SK-N-SH (cell line): ENCODE measurements at regions not wholly inside any gene's neighbourhood (a gene's known extent, or its start where the extent isn't known, plus 50 kb on each side); places are given as distances from the start of the nearest gene placed in this dataset.

Experiments used
- CTCF ChIA-PET: fragments of 300-600, 350-600 bp; formaldehyde crosslinking; extraction: SDS; loops from one replicate; lab custom pipeline; 2021; lab: Yijun Ruan, JAX
- POLR2A ChIA-PET: fragments of 350-600 bp; sonication (Branson Sonifier 250); formaldehyde crosslinking; extraction: SDS; loops from one replicate; lab custom pipeline; 2020; ENCODE audit warnings: antibody characterized with exemption, inconsistent platforms; lab: Yijun Ruan, JAX
- DNase-seq: peaks from one replicate; pipeline ENCODE4 v3.0.0; 2012
- H2AFZ ChIP-seq: fragments of 200-600 bp; sonication (generic); 2 replicates; pipeline ENCODE4 v1.8.1; 2016; ENCODE audit warnings: antibody characterized with exemption, mild to moderate bottlenecking, low read depth
- H3F3A ChIP-seq: fragments of 200-600 bp; sonication (generic); replicated peaks from 2 replicates; pipeline ENCODE3; 2016; ENCODE audit warnings: antibody characterized with exemption, mild to moderate bottlenecking; ENCODE audit not compliant: insufficient read depth
- H3K27ac ChIP-seq, 2 experiments: fragments of 200-500 bp in 1 of 2; fragments of 200-600 bp in 1 of 2; sonication (Bioruptor generic) in 1 of 2; sonication (generic), shearing (Covaris generic) in 1 of 2; 2 replicates each; pipeline versions ENCODE4 v1.5.1 to v1.6.1; 2014 to 2016; ENCODE audit warnings: low read depth in 2 of 2, inconsistent platforms in 1 of 2, low read length in 1 of 2, mild to moderate bottlenecking in 1 of 2, mixed read lengths in 1 of 2
- H3K27me3 ChIP-seq: fragments of 200-600 bp; sonication (generic), shearing (Covaris generic); 2 replicates; pipeline ENCODE4 v1.6.1; 2016; ENCODE audit warnings: mixed run types; ENCODE audit not compliant: insufficient read depth
- H3K36me3 ChIP-seq, 2 experiments: fragments of 200-500 bp in 1 of 2; fragments of 200-600 bp in 1 of 2; sonication (Bioruptor generic) in 1 of 2; sonication (generic) in 1 of 2; replicated peaks in 1 of 2; 2 replicates each; pipeline versions ENCODE3 to v1.5.1; 2014 to 2016; ENCODE audit warnings: low read length in 1 of 2, mild to moderate bottlenecking in 1 of 2; ENCODE audit not compliant: insufficient read depth in 2 of 2, control insufficient read depth in 1 of 2
- H3K4me1 ChIP-seq, 2 experiments: fragments of 200-500 bp in 1 of 2; fragments of 200-600 bp in 1 of 2; sonication (Bioruptor generic) in 1 of 2; sonication (generic), shearing (Covaris generic) in 1 of 2; 2 replicates each; pipeline versions ENCODE4 v1.5.1 to v1.6.1; 2014 to 2016; ENCODE audit warnings: low read depth in 1 of 2, low read length in 1 of 2, mixed run types in 1 of 2; ENCODE audit not compliant: insufficient read depth in 2 of 2, control insufficient read depth in 1 of 2
- H3K4me2 ChIP-seq: fragments of 200-600 bp; sonication (generic), shearing (Covaris generic); 2 replicates; pipeline ENCODE4 v1.6.1; 2017; ENCODE audit warnings: mixed run types
- H3K4me3 ChIP-seq, 2 experiments: fragments of 200-500 bp in 1 of 2; fragments of 200-600 bp in 1 of 2; sonication (Bioruptor generic) in 1 of 2; sonication (generic), shearing (Covaris generic) in 1 of 2; 2 replicates each; pipeline versions ENCODE4 v1.5.1 to v1.8.1; 2014 to 2016; ENCODE audit warnings: low read depth in 2 of 2, inconsistent platforms in 1 of 2, low read length in 1 of 2, mild to moderate bottlenecking in 1 of 2, mixed read lengths in 1 of 2, moderate library complexity in 1 of 2
- H3K79me2 ChIP-seq: fragments of 200-600 bp; sonication (generic); 2 replicates; pipeline ENCODE4 v1.8.1; 2017; ENCODE audit warnings: mild to moderate bottlenecking; ENCODE audit not compliant: insufficient read depth
- H3K9ac ChIP-seq: fragments of 200-600 bp; sonication (generic); 2 replicates; pipeline ENCODE4 v1.6.1; 2017; ENCODE audit warnings: mixed run types
- H3K9me2 ChIP-seq: fragments of 200-600 bp; sonication (generic); 2 replicates; pipeline ENCODE4 v1.6.1; 2017; ENCODE audit warnings: mixed run types
- H3K9me3 ChIP-seq: fragments of 200-600 bp; sonication (generic); 2 replicates; pipeline ENCODE4 v1.6.1; 2017; ENCODE audit warnings: mixed run types, mild to moderate bottlenecking, moderate library complexity
- H4K20me1 ChIP-seq: fragments of 200-600 bp; sonication (generic); 2 replicates; pipeline ENCODE4 v1.6.1; 2017; ENCODE audit warnings: mild to moderate bottlenecking, mixed run types; ENCODE audit not compliant: insufficient read depth
- EP300 ChIP-seq, 2 experiments: IDR thresholded peaks; 2 replicates each; pipeline versions ENCODE4 v1.4.0 to v1.6.1; 2012; ENCODE audit warnings: borderline replicate concordance in 1 of 2, low read depth in 1 of 2, low read length in 1 of 2
- FOSL2 ChIP-seq: IDR thresholded peaks from 2 replicates; pipeline ENCODE4 v1.4.0; 2012; ENCODE audit warnings: low read depth, mild to moderate bottlenecking, moderate library complexity, borderline replicate concordance
- GATA2 ChIP-seq: sonication (generic); formaldehyde crosslinking; IDR thresholded peaks from 2 replicates; pipeline ENCODE4 v1.5.0; 2020; ENCODE audit warnings: mild to moderate bottlenecking, missing genetic modification reagents
- MEF2A ChIP-seq: IDR thresholded peaks from 2 replicates; pipeline ENCODE4 v1.4.0; 2012; ENCODE audit warnings: low read depth, borderline replicate concordance
- MXI1 ChIP-seq: IDR thresholded peaks from 2 replicates; pipeline ENCODE4 v1.6.1; 2012; ENCODE audit warnings: mild to moderate bottlenecking, low read depth, low read length, improper control_type of control experiment
- NFIC ChIP-seq: IDR thresholded peaks from 2 replicates; pipeline ENCODE4 v1.4.0; 2012; ENCODE audit warnings: borderline replicate concordance
- RAD21 ChIP-seq: IDR thresholded peaks from 2 replicates; pipeline ENCODE4 v1.6.1; 2012; ENCODE audit warnings: mild to moderate bottlenecking, low read length
- RFX5 ChIP-seq: IDR thresholded peaks from 2 replicates; pipeline ENCODE4 v1.6.1; 2012; ENCODE audit warnings: mild to moderate bottlenecking, improper control_type of control experiment, low read length
- SMC3 ChIP-seq: IDR thresholded peaks from 2 replicates; pipeline ENCODE4 v1.6.1; 2012; ENCODE audit warnings: low read depth, low read length, improper control_type of control experiment
- TCF12 ChIP-seq: IDR thresholded peaks from 2 replicates; pipeline ENCODE4 v1.4.0; 2012
- TEAD4 ChIP-seq: IDR thresholded peaks from 2 replicates; pipeline ENCODE4 v1.4.0; 2012; ENCODE audit warnings: mild to moderate bottlenecking, borderline replicate concordance; ENCODE audit not compliant: insufficient read depth
- WGBS: methylation state at CpG from one replicate; pipeline ENCODE4 v1.1.6; 2017; ENCODE audit warnings: low lambda C conversion rate; 5-methylcytosine and 5-hydroxymethylcytosine counted together
- TF ChIP-seq, protein P1 (sequence below): IDR thresholded peaks from 2 replicates; pipeline ENCODE4 v1.4.0; 2012; ENCODE audit warnings: low read depth, borderline replicate concordance
- TF ChIP-seq, protein P2 (sequence below): fragments of 150-350 bp; IDR thresholded peaks from 2 replicates; pipeline ENCODE4 v1.6.1; 2017; ENCODE audit warnings: antibody characterized with exemption, low read length, low read depth, borderline replicate concordance
- TF ChIP-seq, protein P3 (sequence below): fragments of 150-350 bp; IDR thresholded peaks from 2 replicates; pipeline ENCODE4 v1.6.1; 2016; ENCODE audit warnings: mild to moderate bottlenecking, low read depth, low read length
- TF ChIP-seq, protein P4 (sequence below): fragments of 200-600 bp; sonication (generic); IDR thresholded peaks from 2 replicates; pipeline ENCODE4 v1.6.1; 2017; ENCODE audit warnings: antibody characterized with exemption, mild to moderate bottlenecking, moderate library complexity

DNA sequence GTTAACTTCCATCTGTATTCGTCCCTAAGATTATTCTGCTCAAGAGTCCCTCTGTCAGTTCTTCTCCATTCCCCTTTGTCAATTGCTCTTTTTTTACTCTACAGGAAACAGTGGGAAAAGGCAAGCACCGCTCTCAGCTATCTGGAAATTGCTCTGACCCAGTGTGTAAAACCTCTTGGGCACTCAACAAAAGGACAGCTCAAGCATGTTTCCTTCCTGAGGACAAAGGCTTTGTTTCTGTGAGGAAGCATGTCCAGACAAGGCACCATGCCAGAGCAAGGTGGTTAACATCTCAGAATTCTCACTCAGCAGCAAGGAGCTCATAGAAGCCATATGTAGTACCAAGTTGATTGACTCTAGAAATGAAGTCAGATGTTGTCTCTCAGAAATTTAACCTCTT is 735.6 kb downstream of the TSN start (continued):
- TF ChIP-seq, protein P1, sequence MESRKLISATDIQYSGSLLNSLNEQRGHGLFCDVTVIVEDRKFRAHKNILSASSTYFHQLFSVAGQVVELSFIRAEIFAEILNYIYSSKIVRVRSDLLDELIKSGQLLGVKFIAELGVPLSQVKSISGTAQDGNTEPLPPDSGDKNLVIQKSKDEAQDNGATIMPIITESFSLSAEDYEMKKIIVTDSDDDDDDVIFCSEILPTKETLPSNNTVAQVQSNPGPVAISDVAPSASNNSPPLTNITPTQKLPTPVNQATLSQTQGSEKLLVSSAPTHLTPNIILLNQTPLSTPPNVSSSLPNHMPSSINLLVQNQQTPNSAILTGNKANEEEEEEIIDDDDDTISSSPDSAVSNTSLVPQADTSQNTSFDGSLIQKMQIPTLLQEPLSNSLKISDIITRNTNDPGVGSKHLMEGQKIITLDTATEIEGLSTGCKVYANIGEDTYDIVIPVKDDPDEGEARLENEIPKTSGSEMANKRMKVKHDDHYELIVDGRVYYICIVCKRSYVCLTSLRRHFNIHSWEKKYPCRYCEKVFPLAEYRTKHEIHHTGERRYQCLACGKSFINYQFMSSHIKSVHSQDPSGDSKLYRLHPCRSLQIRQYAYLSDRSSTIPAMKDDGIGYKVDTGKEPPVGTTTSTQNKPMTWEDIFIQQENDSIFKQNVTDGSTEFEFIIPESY: no peak
- TF ChIP-seq RAD21: no peak
- no peak for TF ChIP-seq EP300 (IDR thresholded peaks at IDR 0.05; ENCODE audit: borderline replicate concordance in 1 of 2, low read depth in 1 of 2, low read length in 1 of 2)
- no peak for TF ChIP-seq GATA2 (CRISPR knock-in tag)
- TF ChIP-seq, protein P2, sequence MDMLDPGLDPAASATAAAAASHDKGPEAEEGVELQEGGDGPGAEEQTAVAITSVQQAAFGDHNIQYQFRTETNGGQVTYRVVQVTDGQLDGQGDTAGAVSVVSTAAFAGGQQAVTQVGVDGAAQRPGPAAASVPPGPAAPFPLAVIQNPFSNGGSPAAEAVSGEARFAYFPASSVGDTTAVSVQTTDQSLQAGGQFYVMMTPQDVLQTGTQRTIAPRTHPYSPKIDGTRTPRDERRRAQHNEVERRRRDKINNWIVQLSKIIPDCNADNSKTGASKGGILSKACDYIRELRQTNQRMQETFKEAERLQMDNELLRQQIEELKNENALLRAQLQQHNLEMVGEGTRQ: no peak
- no peak for TF ChIP-seq MXI1
- TF ChIP-seq NFIC: no peak
- TF ChIP-seq FOSL2: no peak
- TF ChIP-seq SMC3: no peak
- TF ChIP-seq TEAD4: no peak
- TF ChIP-seq, protein P3, sequence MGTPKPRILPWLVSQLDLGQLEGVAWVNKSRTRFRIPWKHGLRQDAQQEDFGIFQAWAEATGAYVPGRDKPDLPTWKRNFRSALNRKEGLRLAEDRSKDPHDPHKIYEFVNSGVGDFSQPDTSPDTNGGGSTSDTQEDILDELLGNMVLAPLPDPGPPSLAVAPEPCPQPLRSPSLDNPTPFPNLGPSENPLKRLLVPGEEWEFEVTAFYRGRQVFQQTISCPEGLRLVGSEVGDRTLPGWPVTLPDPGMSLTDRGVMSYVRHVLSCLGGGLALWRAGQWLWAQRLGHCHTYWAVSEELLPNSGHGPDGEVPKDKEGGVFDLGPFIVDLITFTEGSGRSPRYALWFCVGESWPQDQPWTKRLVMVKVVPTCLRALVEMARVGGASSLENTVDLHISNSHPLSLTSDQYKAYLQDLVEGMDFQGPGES: no peak
- TF ChIP-seq, protein P4, sequence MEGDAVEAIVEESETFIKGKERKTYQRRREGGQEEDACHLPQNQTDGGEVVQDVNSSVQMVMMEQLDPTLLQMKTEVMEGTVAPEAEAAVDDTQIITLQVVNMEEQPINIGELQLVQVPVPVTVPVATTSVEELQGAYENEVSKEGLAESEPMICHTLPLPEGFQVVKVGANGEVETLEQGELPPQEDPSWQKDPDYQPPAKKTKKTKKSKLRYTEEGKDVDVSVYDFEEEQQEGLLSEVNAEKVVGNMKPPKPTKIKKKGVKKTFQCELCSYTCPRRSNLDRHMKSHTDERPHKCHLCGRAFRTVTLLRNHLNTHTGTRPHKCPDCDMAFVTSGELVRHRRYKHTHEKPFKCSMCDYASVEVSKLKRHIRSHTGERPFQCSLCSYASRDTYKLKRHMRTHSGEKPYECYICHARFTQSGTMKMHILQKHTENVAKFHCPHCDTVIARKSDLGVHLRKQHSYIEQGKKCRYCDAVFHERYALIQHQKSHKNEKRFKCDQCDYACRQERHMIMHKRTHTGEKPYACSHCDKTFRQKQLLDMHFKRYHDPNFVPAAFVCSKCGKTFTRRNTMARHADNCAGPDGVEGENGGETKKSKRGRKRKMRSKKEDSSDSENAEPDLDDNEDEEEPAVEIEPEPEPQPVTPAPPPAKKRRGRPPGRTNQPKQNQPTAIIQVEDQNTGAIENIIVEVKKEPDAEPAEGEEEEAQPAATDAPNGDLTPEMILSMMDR: no peak
- no peak for TF ChIP-seq MEF2A
- TF ChIP-seq RFX5: no peak
- TF ChIP-seq, all 33 proteins: peak for 0

DNA sequence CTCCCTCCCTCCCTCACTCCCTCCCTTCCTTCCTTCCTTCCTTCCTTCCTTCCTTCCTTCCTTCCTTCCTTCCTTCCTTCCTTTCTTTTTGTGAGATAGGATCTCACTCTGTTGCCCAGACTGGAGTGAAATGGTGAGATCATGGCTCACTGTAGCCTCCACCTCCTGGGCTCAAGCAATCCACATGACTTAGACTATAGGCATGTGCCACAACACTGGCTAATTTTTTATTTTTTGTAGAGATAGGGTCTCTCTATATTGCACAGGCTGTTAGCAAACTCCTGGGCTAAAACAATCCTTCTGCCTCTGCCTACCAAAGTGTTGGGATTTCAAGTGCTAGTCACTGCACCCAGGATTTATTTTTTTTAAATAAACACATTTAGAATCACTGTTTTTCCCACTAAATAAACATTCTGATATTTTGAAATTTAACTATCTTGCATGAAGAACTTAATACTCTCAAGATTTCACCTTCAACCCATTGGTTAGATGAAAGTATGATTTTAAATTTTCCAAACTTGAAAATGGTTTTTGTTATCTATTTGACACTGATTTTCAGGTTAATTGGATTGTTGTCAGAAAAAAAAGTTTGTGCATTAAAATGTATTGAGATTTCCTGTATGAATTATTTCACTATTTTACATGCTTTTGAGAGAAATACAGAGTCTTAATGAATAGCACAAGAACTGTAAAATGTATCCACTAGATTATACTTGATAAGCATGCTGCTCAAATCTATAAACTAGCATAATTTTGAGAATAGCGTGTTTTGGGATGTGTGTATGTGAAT is 745.1 kb downstream of the TSN start:
- peaks cover 3% of the 10 kb centered on the region; the same call in 1 of the 2 replicates for H3K9me2 ChIP-seq
- no peak overlapping the region for H3K9ac ChIP-seq
- H3K27me3 ChIP-seq: no peaks in the 10 kb centered on the region
- H3K4me1 ChIP-seq: no peaks in the 10 kb centered on the region; a peak in 1 of 4 replicates
- no peak for TF ChIP-seq TCF12
- no peak overlapping the region for H2AFZ ChIP-seq
- no peaks in the 10 kb centered on the region for H3K9me3 ChIP-seq
- H3K4me3 ChIP-seq: no peak overlapping the region
- WGBS: 3% methylated on average over 1 of the region's 1 CpG
- no peaks in the 10 kb centered on the region for H3K79me2 ChIP-seq
- no peaks in the 10 kb centered on the region for H3K36me3 ChIP-seq
- no peaks in the 10 kb centered on the region for H3F3A ChIP-seq
- no peak overlapping the region for H3K4me2 ChIP-seq
- no peak overlapping the region for H3K27ac ChIP-seq
- DNase-seq: no peak
- ChIA-PET POLR2A (no interaction called here), CTCF (no interaction called here)
- H4K20me1 ChIP-seq: no peaks in the 10 kb centered on the region
